ENCODE measurements at regions not wholly inside any gene's neighbourhood (a gene's known extent, or its start where the extent isn't known, plus 50 kb on each side); places are given as distances from the start of the nearest gene placed in this dataset.

- TF ChIP-seq CTCF (IDR thresholded peaks at IDR 0.05; ENCODE audit: low read depth, low read length, missing input control) (no peak), ATF3 (IDR thresholded peaks at IDR 0.05) (no peak), HNF4G (IDR thresholded peaks at IDR 0.05) (no peak), RAD21 (IDR thresholded peaks at IDR 0.05) (no peak)
Measured at GRCh38 chr6:106730718-106731117, 101.3 kb downstream of the QRSL1 start.
